Stimulated activated naive CD8-positive, alpha-beta T cell treated with anti-CD3 and anti-CD28 coated beads, Interleukin-15, amount 100 ng/mL, for 72 hours (primary cell): ENCODE measurements at regions not wholly inside any gene's neighbourhood (a gene's known extent, or its start where the extent isn't known, plus 50 kb on each side); places are given as distances from the start of the nearest gene placed in this dataset.

Experiments used
- ATAC-seq: fragments of 150-1000 bp; cut with Tn5 transposase; 2 replicates; pipeline ENCODE4 v1.10.0; 2021; ENCODE audit warnings: mild to moderate bottlenecking, moderate library complexity
- DNase-seq, 2 donors: peaks; one replicate each; pipeline ENCODE4 v3.0.0; 2021 to 2022
- H3K27ac Mint-ChIP-seq, 2 donors: one replicate each; pipeline ENCODE4 v1.8.0; 2022; ENCODE audit warnings: mild to moderate bottlenecking in 2 of 2, mixed read lengths in 2 of 2, moderate library complexity in 2 of 2
- H3K27me3 Mint-ChIP-seq: one replicate; pipeline ENCODE4 v1.8.0; 2022; ENCODE audit warnings: mixed read lengths
- H3K4me1 Mint-ChIP-seq: one replicate; pipeline ENCODE4 v1.8.0; 2022; ENCODE audit warnings: mild to moderate bottlenecking, mixed read lengths
- H3K4me3 Mint-ChIP-seq, 2 donors: one replicate each; pipeline ENCODE4 v1.8.0; 2022; ENCODE audit warnings: mild to moderate bottlenecking in 2 of 2, mixed read lengths in 2 of 2, moderate library complexity in 1 of 2
- H3K9me3 Mint-ChIP-seq, 2 donors: one replicate each; pipeline ENCODE4 v1.8.0; 2022; ENCODE audit warnings: mixed read lengths in 2 of 2

DNA sequence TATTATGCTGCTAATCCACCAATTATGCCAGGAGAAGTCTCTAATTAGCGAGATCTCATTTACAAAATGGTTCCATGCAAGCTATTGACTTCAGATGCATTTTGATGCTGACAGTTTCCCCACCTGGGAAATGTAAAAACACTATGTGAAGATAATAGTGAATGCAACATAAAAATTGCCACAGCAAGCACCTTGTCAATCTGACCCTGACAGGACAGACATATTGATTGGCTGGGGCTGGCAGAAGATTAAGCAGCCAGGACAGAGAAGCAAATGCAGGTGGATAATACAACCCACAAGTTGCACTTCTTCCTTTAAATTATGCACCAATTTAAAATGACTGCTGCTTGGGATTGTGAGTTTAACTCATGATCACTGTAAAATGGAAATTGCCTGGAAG lies 642.8 kb upstream of the POT1 start:
- ATAC-seq (no peak), DNase-seq (no peak)
- no peaks in the 10 kb centered on the region for H3K27me3 Mint-ChIP-seq
- H3K4me1 Mint-ChIP-seq, result no peaks in the 10 kb centered on the region
- H3K4me3 Mint-ChIP-seq, result no peak overlapping the region
- H3K27ac Mint-ChIP-seq, result no peak overlapping the region
- H3K9me3 Mint-ChIP-seq, result peaks cover 0 to 4% of the 10 kb centered on the region in 2 donors

GRCh38 chr7:125568799-125569198 lies 639.2 kb upstream of the POT1 start:
- Mint-ChIP-seq H3K4me1 (no peaks in the 10 kb centered on the region), H3K27me3 (no peaks in the 10 kb centered on the region), H3K27ac (no peak overlapping the region), H3K4me3 (no peak overlapping the region), H3K9me3 (no peaks in the 10 kb centered on the region)
- DNase-seq (no peak), ATAC-seq (no peak)

DNA sequence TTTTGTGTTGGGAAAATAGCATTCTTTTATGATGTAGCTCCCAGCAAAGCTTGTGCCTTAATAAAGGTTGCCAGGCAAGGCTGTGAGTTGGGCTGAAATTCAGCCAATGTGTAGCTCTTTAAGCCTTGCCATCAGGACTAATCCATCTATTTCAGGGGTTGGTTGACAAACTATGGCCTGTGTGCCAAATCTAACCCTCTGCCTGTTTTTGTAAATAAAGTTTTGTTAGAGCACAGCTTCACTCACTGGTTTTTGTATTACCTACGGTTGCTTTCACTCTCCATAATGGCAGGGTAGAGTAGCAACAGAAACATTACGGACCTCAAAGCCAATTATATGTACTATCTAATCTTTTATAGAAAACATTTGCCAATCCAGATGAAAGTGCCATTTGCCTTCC lies 638.1 kb upstream of the POT1 start:
- Mint-ChIP-seq H3K27me3 (no peaks in the 10 kb centered on the region), H3K27ac (no peak overlapping the region), H3K4me1 (no peaks in the 10 kb centered on the region), H3K9me3 (no peaks in the 10 kb centered on the region), H3K4me3 (no peak overlapping the region)
- ATAC-seq, result no peak
- no peak for DNase-seq

DNA sequence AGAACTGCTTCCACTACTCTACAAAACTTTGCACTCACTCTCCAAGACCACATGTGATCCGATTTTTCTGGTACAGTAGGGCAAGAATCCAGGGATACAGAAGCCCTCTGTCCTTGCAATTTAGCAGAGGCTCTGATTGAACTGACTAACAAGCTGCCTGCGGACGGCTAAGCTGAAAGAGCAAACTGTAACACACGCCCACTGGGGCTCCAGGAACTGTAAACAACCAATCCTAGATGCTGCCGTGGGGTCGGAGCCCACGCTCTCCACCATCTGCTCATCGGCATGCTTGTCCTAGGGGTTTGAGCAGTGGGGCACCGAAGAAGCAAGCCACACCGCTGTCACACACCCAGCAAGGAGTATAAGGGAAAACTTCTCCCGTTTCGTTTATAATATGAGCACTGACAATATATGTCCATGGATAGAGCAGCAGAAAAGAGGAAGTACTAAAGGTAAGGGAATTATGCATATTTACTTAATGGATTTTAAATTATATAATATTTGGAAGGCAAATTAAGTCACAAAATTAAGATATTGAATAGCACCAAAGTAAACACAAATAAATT lies 634.4 kb upstream of the POT1 start:
- DNase-seq (no peak), ATAC-seq (no peak)
- no peaks in the 10 kb centered on the region for H3K9me3 Mint-ChIP-seq
- H3K27ac Mint-ChIP-seq, result no peak overlapping the region
- H3K4me1 Mint-ChIP-seq, result peaks cover 5% of the 10 kb centered on the region
- H3K27me3 Mint-ChIP-seq, result no peaks in the 10 kb centered on the region
- no peak overlapping the region for H3K4me3 Mint-ChIP-seq

DNA sequence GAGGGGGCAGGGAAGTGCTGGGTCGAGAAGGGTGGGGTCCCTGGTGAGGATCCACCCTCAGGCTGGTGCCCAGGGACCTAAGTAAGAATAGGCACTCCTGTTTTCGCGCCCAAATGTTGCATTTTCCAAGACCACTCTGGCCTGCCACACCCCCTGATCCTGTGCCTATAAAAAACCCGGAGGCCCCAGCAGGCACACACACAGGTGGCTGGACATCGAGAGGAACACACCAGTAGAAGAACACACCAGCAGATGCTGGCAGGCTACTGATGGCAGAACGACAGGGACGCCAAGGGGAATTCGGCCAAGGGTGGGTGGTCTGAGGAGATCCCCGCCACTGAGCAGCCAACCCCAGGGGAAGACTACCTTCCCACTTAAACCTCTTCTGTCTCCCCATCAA lies 633.9 kb upstream of the POT1 start:
- ATAC-seq (no peak), DNase-seq (no peak)
- Mint-ChIP-seq H3K27me3 (no peaks in the 10 kb centered on the region), H3K4me1 (peaks cover 5% of the 10 kb centered on the region), H3K4me3 (no peak overlapping the region), H3K27ac (no peak overlapping the region), H3K9me3 (no peaks in the 10 kb centered on the region)

DNA sequence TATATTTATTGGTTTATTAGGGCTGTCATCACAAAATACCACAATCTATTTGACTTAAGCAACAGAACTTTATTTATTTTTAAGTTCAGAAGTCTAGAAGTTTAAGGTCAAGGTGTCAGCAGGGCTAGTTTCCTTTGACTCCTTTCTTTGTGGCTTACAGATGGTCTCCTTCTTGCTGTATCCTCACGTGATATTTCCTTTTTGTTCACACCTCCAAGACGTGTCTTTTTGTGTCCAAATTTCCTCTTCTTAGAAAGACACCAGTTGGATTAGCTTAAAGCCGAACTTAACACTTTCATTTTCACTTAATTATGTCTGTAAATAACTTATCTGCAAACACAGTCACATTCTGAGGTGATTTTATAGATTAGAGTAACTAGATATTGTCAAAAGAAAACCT lies 631.4 kb upstream of the POT1 start:
- Mint-ChIP-seq H3K27me3 (no peaks in the 10 kb centered on the region), H3K4me3 (peak overlapping the region in 1 of 2 donors; percentile 21), H3K27ac (peak overlapping the region in 1 of 2 donors; percentile 61), H3K4me1 (peaks cover 5% of the 10 kb centered on the region), H3K9me3 (no peaks in the 10 kb centered on the region)
- DNase-seq (no peak), ATAC-seq (no peak)

- H3K27ac Mint-ChIP-seq, result no peak overlapping the region
- H3K4me3 Mint-ChIP-seq, result no peak overlapping the region
- H3K27me3 Mint-ChIP-seq, result no peaks in the 10 kb centered on the region
- H3K4me1 Mint-ChIP-seq, result peaks cover 5% of the 10 kb centered on the region
- DNase-seq (no peak), ATAC-seq (no peak)
- H3K9me3 Mint-ChIP-seq, result no peaks in the 10 kb centered on the region
Observed at GRCh38 chr7:125559921-125560320, 630.3 kb upstream of the POT1 start.

DNA sequence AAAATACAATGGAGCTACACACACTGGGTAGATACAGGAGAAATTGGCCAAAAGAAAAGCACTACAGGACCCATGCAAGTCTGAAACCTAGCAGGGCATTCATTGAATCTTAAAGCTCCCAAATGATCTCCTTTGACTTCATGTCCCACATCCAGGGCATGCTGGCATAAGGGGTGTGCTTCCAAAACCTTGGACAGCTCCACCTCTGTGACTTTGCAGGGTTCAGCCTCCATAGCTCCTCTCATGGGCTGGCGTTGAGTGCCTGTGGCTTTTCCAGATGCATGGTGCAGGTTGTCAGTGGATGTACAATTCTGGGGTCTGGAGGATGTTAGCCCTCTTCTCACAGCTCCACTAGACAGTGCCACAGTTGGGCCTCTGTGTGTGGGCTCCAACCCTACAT lies 626.3 kb upstream of the POT1 start:
- Mint-ChIP-seq H3K27ac (no peak overlapping the region), H3K27me3 (no peaks in the 10 kb centered on the region), H3K9me3 (peaks cover 0 to 5% of the 10 kb centered on the region in 2 donors), H3K4me3 (no peak overlapping the region), H3K4me1 (no peaks in the 10 kb centered on the region)
- ATAC-seq (no peak), DNase-seq (no peak)

DNA sequence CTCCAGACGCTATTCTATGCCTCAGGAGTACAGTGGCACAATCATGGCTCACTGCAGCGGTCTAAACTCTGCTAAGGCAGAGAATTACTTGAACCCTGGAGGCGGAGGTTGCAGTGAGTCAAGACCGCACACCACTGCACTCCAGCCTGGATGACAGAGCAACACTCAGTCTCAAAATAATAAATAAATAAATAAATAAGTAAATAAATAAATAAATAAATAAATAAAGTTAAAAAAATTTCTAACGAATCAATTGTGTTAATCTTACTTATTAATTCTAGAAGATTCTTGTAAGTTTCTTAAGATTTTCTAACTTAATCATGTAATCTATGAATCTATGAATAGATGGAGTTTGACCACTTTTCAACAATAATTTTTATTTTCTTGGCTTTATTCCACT lies 621.4 kb upstream of the POT1 start:
- ATAC-seq, result no peak
- DNase-seq, result no peak
- Mint-ChIP-seq H3K9me3 (peaks cover 0 to 5% of the 10 kb centered on the region in 2 donors), H3K4me3 (no peak overlapping the region), H3K4me1 (no peaks in the 10 kb centered on the region), H3K27ac (no peak overlapping the region), H3K27me3 (no peaks in the 10 kb centered on the region)

DNA sequence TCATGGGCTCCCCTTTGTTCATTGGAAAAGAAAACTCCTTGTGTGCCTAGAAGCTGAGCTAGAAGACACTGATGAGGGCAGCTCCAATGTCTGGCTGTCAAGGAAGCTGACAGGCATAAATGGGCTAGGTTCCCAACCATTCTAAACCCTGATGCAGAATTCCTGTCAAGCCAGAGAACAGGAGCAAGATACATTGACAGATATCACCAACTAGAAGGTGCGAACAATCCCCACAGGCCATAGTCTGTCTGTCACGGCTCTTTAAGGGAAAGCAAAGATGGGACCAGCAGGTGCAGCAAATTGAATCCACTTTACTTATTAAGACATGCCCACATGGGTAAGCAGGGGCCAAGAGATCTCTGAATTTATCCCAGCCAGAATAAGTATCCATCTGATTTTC lies 617.9 kb upstream of the POT1 start:
- Mint-ChIP-seq H3K27me3 (no peaks in the 10 kb centered on the region), H3K27ac (no peak overlapping the region), H3K9me3 (no peaks in the 10 kb centered on the region), H3K4me3 (no peak overlapping the region), H3K4me1 (no peaks in the 10 kb centered on the region)
- no peak for DNase-seq
- no peak for ATAC-seq

DNA sequence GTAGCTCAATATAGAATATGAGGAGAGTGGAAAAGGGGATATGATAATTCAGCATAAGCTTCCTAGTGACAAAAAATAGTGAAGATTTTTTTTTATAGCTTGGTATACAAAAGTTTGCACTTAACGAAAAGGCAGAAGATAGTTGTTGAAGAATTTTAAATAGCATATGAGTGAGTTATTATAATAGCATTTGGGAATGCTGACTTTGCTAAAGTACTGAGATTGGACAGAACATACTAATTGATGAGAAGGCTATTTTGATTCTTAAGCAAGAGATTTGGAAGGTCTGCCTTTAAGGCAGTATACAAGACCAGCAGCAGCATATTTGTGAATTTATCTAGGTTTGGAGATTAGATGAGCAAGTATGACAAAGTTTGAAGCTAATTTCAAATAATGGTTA lies 600.9 kb upstream of the POT1 start:
- no peaks in the 10 kb centered on the region for H3K4me1 Mint-ChIP-seq
- ATAC-seq, result no peak
- no peak overlapping the region for H3K4me3 Mint-ChIP-seq
- no peak overlapping the region for H3K27ac Mint-ChIP-seq
- H3K27me3 Mint-ChIP-seq, result no peaks in the 10 kb centered on the region
- no peaks in the 10 kb centered on the region for H3K9me3 Mint-ChIP-seq
- no peak for DNase-seq

DNA sequence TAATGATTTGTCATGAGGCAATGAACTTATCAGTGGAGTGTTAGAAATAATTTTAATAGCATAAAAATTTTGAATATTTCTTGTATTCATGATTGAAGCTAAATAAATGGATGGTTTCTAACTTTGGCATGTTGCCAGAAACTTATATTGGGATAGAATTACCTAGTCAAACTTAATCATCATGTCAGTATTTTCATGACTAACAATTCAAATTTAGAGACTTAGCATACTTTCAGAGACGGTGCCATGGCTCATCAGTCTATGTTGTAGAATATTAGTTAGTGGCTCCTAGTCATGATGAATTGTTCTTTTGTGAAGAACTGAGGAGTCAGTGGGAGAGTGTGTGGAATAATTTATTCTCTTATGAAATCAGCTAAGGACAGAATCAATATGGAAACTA lies 599.6 kb upstream of the POT1 start:
- no peaks in the 10 kb centered on the region for H3K4me1 Mint-ChIP-seq
- H3K27ac Mint-ChIP-seq, result no peak overlapping the region
- no peaks in the 10 kb centered on the region for H3K9me3 Mint-ChIP-seq
- no peak for ATAC-seq
- no peak for DNase-seq
- no peaks in the 10 kb centered on the region for H3K27me3 Mint-ChIP-seq
- H3K4me3 Mint-ChIP-seq, result no peak overlapping the region

GRCh38 chr7:125526958-125527357 lies 597.3 kb upstream of the POT1 start:
- ATAC-seq, result no peak

GRCh38 chr7:125526092-125526491 lies 596.5 kb upstream of the POT1 start:
- no peak overlapping the region for H3K27ac Mint-ChIP-seq
- no peaks in the 10 kb centered on the region for H3K4me1 Mint-ChIP-seq
- peaks cover 3 to 7% of the 10 kb centered on the region in 2 donors for H3K9me3 Mint-ChIP-seq
- H3K27me3 Mint-ChIP-seq, result no peaks in the 10 kb centered on the region
- H3K4me3 Mint-ChIP-seq, result no peak overlapping the region
- DNase-seq, result no peak
- ATAC-seq, result no peak

More at GRCh38 chr7:125526958-125527357, 597.3 kb upstream of the POT1 start:
- Mint-ChIP-seq H3K9me3 (peaks cover 3 to 7% of the 10 kb centered on the region in 2 donors), H3K4me3 (no peak overlapping the region), H3K4me1 (no peaks in the 10 kb centered on the region), H3K27me3 (no peaks in the 10 kb centered on the region), H3K27ac (no peak overlapping the region)
- no peak for DNase-seq

DNA sequence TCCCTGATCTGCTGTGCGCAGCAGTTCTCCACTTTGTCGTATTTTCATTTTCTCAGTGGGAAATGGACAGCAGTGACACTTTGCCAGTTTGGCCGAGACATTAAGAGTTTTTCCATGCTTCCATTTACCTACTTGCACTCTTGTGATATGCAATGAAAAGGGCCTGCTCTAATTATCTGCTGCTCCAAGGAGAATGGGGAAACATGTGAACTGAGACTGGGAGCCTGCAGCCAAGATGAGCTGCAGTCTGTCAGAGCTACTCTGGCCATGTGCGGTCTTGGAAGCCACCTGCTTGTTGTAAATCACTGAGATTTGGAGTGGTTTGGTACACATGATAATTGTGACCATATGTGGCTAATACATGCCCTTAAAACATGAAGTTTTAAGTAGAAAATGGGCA lies 586.6 kb upstream of the POT1 start:
- Mint-ChIP-seq H3K4me1 (no peaks in the 10 kb centered on the region), H3K27me3 (no peaks in the 10 kb centered on the region), H3K9me3 (no peaks in the 10 kb centered on the region), H3K27ac (no peak overlapping the region), H3K4me3 (no peak overlapping the region)
- DNase-seq, result no peak
- ATAC-seq, result no peak

DNA sequence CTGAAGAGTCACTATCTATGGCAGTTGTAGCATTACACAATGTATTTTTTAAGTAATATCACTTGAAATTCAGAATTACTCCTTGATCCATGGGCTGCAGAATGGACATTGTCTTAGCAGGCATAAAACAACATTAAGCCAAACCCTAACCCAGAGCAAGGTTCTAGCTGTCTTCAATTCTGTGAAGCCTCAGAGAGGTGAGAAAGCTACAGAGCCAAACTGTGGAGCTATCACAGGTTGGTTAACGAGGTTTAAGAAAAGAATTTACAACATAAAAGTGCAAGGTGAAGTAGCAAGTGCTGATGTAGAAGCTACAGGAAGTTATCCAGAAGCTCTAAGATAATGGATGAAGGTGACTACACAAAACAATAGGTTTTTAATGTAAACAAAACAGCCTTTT lies 582.7 kb upstream of the POT1 start:
- no peak overlapping the region for H3K27ac Mint-ChIP-seq
- no peak for ATAC-seq
- H3K27me3 Mint-ChIP-seq, result no peaks in the 10 kb centered on the region
- no peaks in the 10 kb centered on the region for H3K4me1 Mint-ChIP-seq
- no peaks in the 10 kb centered on the region for H3K9me3 Mint-ChIP-seq
- no peak for DNase-seq
- no peak overlapping the region for H3K4me3 Mint-ChIP-seq

- Mint-ChIP-seq H3K27me3 (no peaks in the 10 kb centered on the region), H3K4me3 (no peak overlapping the region), H3K27ac (no peak overlapping the region), H3K4me1 (no peaks in the 10 kb centered on the region), H3K9me3 (no peaks in the 10 kb centered on the region)
- no peak for DNase-seq
- ATAC-seq, result no peak
Observed at GRCh38 chr7:125511310-125511709, 581.7 kb upstream of the POT1 start.
